KOPT-K1 (cell line): ENCODE measurements at regions not wholly inside any gene's neighbourhood (a gene's known extent, or its start where the extent isn't known, plus 50 kb on each side); places are given as distances from the start of the nearest gene placed in this dataset.

Experiments
- H3K27ac ChIP-seq: fragments of 200-600 bp; sonication (generic); 2 replicates; pipeline ENCODE4 v1.5.1; 2016; ENCODE audit warnings: antibody characterized with exemption, mild to moderate bottlenecking, low read depth, low read length; ENCODE audit not compliant: poor library complexity, severe bottlenecking
- H3K36me3 ChIP-seq: fragments of 200-600 bp; sonication (generic); 2 replicates; pipeline ENCODE4 v1.5.1; 2017; ENCODE audit warnings: antibody characterized with exemption, mild to moderate bottlenecking, low read length, moderate library complexity; ENCODE audit not compliant: insufficient read depth
- H3K9me3 ChIP-seq: fragments of 200-600 bp; sonication (generic); 2 replicates; pipeline ENCODE4 v1.5.1; 2017; ENCODE audit warnings: antibody characterized with exemption, low read length, mild to moderate bottlenecking; ENCODE audit not compliant: insufficient read depth, poor library complexity, severe bottlenecking

DNA sequence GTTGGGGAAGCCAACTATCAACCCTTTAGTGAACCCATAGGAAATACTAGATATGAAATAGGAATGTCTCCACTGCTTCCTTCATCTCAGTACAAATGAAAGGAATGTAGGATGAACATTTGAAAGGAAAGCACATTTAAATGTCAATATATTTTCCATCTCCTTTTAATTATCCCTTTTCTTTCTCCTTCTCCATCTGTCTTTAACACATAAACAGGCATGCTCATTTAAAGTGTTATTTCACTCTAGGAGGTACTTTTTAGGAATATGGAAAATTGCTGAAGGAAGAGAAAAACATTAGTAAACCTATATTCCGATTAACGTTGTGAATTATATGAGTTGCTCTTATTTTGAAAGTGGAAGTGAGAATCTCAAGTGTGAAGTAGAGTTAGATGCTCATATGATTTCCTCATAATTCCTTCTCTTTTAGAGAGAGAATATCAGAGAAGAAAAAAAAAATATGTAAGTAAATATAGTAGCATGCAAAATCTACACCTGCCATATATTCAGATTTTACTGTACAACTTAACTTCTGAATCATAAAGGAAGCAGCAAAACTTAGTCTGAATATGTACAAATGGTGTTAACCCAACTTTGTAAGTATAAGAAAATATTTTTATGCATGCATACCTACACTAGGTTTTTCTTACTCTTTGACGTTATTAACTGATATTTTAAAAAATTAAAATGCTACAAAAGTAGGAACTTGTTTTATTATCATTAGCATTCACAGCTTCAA lies 406.9 kb upstream of the B3GALT2 start:
- Histone ChIP-seq H3K27ac (no peak overlapping the region), H3K9me3 (no peaks in the 10 kb centered on the region), H3K36me3 (no peaks in the 10 kb centered on the region)

DNA sequence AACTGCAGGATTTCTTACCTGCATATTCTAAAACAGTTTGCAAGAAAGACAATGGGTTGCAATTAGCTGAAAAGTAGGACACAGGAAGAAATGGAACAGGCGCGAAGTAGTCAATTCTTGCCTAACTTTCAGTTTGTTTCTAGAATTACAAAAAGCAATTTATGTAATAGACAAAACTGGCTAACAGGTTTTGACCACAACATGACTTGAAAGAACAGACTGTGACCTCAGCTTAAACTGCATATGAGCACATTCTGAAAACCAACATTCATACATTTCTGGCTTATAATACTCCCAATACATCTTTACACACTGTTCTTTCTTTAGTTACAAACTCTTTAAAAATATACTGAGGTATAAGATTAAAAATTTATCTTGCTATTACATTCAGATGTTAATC lies 405.9 kb upstream of the B3GALT2 start:
- Histone ChIP-seq H3K9me3 (no peaks in the 10 kb centered on the region), H3K36me3 (no peaks in the 10 kb centered on the region), H3K27ac (no peak overlapping the region)

DNA sequence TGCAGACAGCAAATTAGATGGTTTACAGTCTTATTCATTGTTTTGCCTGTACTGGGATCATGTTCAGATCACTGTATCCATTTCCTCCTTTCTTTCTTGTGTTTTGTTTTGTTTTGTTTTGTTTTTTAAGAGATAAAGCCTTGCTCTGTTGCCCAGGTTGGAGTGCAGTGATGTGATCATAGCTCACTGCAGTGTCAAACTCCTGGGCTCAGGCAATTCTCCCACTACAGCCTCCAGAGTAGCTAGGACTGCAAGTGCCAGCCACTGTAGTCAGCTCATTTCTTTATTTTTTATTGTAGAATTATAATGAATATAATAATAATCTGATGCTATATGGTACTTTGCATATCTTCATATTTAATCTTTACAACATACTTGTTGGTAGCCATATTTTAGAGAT lies 403.7 kb upstream of the B3GALT2 start:
- H3K36me3 ChIP-seq: no peaks in the 10 kb centered on the region
- no peak overlapping the region for H3K27ac ChIP-seq
- H3K9me3 ChIP-seq: no peaks in the 10 kb centered on the region

DNA sequence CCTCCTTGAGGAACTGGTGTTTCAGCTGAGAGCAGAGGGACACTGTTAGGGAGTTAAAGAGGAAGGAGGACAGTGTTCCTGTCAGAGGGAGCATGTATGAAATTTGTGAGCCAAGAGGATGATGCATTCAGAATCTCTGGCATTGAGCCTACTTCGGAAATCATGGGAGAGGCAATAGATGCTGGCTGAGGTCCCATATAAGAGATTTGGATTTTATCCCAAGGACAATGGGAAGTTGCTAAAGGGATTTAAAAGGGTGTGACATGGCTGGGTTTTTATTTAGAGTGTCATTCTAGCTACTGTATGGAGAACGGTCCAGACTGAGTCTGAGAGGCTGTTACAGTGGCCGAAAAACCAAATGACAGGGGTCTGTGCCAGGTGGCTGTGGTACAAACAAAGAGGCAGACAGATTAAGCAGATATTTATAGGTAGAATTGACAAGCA lies 403.2 kb upstream of the B3GALT2 start:
- H3K9me3 ChIP-seq: no peaks in the 10 kb centered on the region
- H3K36me3 ChIP-seq: no peaks in the 10 kb centered on the region
- H3K27ac ChIP-seq: no peak overlapping the region

DNA sequence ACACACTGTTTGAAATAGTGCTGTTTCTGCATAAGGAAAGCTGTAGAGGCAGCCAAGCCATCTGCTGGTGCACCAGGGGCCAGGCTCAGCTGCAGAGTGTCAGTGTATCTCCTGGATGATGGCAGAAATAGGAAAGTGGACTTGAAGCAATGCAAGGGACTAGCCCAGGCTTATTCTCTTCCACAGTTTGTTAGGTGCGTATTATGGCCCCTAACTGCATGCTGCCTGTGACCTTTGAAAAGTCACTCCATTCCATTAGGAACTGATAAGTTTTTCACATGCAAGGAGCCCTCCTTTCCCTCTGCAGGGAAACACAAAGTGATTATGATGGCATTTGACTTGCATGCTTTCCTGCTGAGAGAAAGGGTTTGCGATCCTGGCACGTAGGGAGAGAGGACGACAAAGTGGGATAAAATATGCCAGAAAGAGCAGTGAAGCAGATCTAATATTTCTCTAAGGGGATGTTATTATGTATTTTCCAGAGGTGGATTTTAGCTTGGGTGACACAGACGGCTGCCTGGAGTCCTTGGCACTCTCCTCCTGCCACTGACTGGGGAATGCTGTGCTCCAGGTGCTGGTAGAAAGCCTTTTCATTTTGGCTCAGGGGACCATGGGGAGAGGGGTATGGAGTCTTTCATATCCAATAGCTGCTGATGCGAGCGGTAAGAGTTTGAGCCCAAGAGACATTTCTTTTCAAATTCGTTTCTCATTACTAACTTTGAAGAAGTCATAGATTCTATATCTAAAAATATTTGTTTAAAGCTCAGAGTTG lies 402.1 kb upstream of the B3GALT2 start:
- no peaks in the 10 kb centered on the region for H3K36me3 ChIP-seq
- H3K9me3 ChIP-seq: no peaks in the 10 kb centered on the region
- H3K27ac ChIP-seq: no peak overlapping the region

DNA sequence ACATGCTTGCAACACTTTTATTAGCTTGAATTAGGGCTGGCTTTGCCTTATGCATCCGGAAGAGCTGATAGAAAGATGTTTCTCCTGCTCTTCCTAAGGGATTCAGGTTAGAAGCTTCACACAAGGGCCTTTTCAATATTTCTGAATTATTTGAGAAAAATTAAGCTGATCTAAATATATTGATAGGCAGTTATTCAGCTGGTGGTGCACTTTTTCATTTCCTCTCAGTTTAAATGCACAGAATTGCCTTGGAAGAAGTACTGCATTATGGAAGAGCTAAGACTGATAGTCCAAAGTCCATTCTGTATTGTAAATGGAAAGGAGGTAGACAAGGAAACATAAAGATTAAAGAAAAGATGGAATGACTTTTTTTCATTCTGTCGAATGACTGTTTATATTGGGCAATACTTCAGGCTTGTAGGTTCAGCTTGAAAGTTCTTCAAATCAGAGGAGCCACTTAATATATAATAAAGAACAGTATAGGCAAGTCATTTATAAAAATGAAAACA lies 398.4 kb upstream of the B3GALT2 start:
- Histone ChIP-seq H3K9me3 (peaks cover 6% of the 10 kb centered on the region), H3K27ac (no peak overlapping the region), H3K36me3 (no peaks in the 10 kb centered on the region)

DNA sequence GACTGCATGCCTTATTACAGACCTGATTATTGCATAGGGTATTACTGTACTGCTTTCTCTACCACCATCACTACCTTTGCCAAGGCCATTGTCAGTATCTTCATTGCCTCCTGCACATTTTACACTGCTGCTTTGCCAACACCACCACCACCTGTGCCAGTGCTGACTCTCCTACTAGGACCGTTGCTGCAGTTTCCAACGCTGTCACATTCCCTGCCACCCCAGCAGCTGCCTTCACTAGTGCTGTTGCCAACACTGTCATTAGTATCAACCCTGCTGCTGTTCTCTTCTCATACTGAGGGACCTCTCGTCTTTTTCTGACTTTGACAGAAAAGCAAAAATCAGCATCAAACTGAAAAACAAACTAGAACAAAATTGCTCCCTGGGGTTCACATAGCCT lies 394.9 kb upstream of the B3GALT2 start:
- Histone ChIP-seq H3K36me3 (no peaks in the 10 kb centered on the region), H3K27ac (no peak overlapping the region), H3K9me3 (peaks cover 6% of the 10 kb centered on the region)

DNA sequence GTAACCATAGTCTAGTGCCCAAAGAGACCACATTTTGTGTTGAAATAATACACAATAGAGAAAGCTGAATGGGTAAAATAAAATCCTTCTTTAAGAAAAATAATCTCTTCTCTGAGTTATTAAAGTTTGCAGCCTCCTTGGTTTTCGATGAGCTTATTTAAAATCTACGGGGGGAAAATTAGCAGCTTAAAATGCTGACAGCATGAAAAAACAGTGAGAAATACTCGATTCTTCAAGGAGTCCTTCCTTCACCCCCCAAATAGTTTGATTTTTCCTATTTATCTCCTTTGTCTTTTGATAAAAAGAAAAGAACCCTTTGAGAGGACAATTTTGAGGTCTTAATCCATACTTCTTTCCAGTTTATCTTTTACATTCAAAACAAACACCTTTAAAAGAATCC lies 394.0 kb upstream of the B3GALT2 start:
- Histone ChIP-seq H3K9me3 (peaks cover 6% of the 10 kb centered on the region), H3K27ac (no peak overlapping the region), H3K36me3 (no peaks in the 10 kb centered on the region)

DNA sequence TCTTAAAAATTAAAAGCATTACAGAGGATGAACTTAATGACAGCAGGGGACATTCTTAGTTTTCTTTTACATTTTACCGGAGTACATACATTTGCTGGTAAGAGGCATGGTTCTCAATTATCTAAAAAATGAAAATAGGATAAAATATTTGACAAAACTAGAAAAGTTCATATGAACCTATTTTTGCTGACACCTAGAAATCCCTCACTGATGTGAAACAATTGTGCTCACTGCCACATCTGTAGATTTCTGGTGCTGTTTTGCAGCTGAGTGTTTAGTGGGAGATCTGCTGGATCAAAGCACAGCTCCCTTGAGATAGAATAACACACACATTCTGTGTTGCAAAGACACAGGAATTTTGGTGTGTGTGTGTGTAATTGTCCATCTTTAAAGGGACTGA lies 392.9 kb upstream of the B3GALT2 start:
- H3K9me3 ChIP-seq: peaks cover 6% of the 10 kb centered on the region
- H3K27ac ChIP-seq: no peak overlapping the region
- H3K36me3 ChIP-seq: no peaks in the 10 kb centered on the region

DNA sequence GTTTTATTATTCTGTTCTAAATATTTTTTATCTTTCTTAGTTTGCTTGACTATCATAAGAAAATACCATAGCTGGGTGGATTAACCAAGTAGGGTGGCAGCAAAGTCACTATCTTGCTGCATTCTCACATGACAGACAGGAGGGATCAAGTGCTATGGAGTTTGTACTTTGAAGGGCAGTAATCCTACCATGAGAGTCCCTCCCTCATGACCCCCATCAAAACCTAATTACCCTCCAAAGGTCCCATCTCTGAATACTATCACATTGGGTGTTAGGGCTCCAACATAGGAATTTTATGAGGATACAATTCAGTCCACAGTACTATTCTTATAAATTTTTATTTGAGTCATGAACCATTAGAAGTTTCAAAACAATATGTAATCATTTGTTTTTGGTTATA lies 388.5 kb upstream of the B3GALT2 start:
- no peak overlapping the region for H3K27ac ChIP-seq
- no peaks in the 10 kb centered on the region for H3K9me3 ChIP-seq

DNA sequence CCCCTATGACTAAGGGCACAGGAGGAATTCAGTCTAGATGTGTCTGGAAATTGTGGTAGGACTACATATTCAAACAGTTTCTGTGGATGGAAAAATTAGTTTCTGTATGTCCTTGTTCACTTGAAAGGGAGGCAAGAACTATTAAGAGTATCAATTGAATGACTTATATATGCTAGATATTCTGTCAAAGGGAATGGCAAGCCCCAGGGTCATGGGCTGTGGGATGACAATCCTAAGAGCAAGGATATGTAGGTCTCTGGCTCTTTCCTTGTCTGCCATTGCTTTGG lies 383.5 kb upstream of the B3GALT2 start:
- no peak overlapping the region for H3K27ac ChIP-seq
- no peaks in the 10 kb centered on the region for H3K9me3 ChIP-seq
- H3K36me3 ChIP-seq: no peaks in the 10 kb centered on the region

More for the DNA sequence above, 388.5 kb upstream of the B3GALT2 start:
- no peaks in the 10 kb centered on the region for H3K36me3 ChIP-seq

DNA sequence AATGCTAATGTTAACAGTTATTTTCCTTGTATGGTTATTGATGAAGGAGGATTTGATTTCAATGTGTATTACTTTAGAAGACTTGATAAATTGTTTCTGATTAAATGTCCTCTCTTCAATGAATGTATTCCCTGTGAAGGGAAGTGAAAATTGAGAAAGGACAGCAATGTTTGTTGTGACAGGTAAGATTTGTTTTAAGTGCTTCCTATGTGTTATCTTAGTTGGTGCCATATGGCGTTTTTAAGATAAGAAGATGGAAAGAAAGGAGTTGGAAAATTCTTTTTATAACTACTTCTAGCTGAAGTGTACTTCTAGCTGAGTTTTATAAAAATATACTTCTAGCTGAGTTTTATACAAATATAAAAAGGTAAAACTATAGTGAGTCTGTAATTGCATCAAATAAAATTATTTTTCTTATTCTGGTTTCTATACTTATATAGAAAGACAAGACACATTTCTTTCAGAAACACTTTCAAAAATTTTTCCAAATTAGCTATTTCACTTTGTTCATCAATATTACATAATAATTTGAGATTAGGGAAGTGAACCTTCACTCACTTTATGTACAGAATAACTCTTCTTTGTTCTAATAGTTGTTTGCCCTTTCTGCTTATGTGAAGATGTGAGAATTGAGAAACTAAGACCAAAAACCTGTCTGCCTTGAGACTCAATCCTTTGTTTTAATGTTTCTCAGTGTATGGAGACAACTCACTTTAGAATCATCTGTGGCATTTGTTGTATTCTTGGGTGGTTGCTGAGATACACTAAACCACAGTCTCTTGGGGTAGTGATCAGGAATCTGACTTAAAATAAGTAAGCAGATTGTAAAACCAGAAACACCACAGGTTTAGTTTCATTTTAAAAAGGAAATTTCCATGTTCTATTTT lies 382.9 kb upstream of the B3GALT2 start:
- Histone ChIP-seq H3K36me3 (no peaks in the 10 kb centered on the region), H3K27ac (no peak overlapping the region)

DNA sequence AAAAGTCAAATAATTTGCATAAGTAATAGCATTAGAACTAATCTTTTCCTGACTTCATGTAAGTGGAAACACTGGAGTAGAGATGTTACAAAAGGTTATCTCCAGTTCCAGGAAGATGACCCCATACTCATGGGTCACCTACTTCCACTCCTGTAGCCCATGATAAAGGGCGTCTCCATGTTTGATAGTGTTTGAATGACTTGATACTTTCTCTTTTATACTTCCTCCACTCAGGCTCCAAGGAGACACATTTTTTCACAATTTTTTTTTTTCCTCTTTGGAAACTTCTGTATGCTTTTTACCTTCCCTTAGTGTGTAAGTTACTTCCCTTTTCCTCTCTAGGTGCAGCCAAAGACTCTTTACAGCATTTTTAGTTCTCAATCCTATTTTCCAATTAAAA lies 382.1 kb upstream of the B3GALT2 start:
- Histone ChIP-seq H3K27ac (no peak overlapping the region), H3K36me3 (no peaks in the 10 kb centered on the region), H3K9me3 (no peaks in the 10 kb centered on the region)

More for the DNA sequence above, 382.9 kb upstream of the B3GALT2 start:
- H3K9me3 ChIP-seq: no peaks in the 10 kb centered on the region

DNA sequence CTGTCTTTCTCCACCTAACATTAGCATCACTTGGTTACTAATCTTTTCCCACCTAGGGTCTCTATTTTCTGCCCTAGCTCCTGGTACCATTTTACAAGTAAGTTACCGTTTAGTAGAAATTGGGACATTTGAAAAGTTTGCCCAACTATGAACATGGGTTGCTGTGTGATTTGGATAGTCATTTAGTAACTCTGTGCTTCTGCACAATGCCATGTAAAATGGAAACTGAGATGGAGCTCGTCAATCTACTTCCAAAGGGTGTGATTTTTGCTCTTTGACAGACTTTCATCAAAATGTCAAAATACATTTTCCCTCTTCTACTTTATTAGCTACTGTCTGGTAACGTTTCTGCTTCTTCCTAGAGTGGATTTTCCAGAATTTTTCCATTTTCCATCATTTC lies 381.5 kb upstream of the B3GALT2 start:
- no peak overlapping the region for H3K27ac ChIP-seq
- H3K9me3 ChIP-seq: no peaks in the 10 kb centered on the region
- no peaks in the 10 kb centered on the region for H3K36me3 ChIP-seq

DNA sequence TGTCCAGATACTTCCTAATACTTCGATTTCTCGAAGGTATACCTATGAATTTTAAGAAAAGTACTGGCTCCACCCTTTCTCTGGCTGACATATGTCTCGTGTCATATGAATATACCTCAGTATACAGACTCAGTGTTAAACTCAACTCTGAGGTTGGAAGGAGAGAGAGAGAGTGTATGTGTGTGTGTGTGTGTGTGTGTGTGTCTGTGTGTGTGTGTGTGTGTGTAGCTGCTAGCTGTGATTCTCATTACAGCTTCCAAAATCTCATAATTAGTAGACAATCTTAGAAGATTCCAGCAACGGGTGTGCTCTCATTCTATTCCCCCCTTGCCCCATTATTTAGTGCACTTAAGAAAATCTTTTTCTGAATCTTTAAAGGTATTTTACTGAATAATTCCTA lies 380.3 kb upstream of the B3GALT2 start:
- Histone ChIP-seq H3K36me3 (no peaks in the 10 kb centered on the region), H3K9me3 (no peaks in the 10 kb centered on the region), H3K27ac (no peak overlapping the region)
